G401.6 (cell line): ENCODE measurements at regions not wholly inside any gene's neighbourhood (a gene's known extent, or its start where the extent isn't known, plus 50 kb on each side); places are given as distances from the start of the nearest gene placed in this dataset.
"Not testable (repeated sequence)": the region's sequence is repeated elsewhere in the genome, so short reads cannot be mapped to it uniquely, and the experiment has no call there.

ENCODE experiments used
- FAIRE-seq: peaks from 2 replicates; lab custom pipeline; 2012; peaks lifted over from hg19 to GRCh38; lab: Jason Lieb, UNC

- FAIRE-seq: no peak
Measured at GRCh38 chr10:90276894-90277475, 575.6 kb downstream of the KIF20B start.

GRCh38 chr10:90286406-90286805 lies 571.4 kb downstream of the HTR7 start:
- no peak for FAIRE-seq

GRCh38 chr10:90286941-90287340 lies 570.9 kb downstream of the HTR7 start:
- FAIRE-seq: no peak

- FAIRE-seq: no peak
Measured at GRCh38 chr10:90288391-90288933, 569.4 kb downstream of the HTR7 start.

- no peak for FAIRE-seq
Measured at GRCh38 chr10:90289037-90289436, 568.8 kb downstream of the HTR7 start.

GRCh38 chr10:90293616-90294015 lies 564.2 kb downstream of the HTR7 start:
- no peak for FAIRE-seq

GRCh38 chr10:90294821-90295540 lies 562.9 kb downstream of the HTR7 start:
- not testable (repeated sequence) for FAIRE-seq

GRCh38 chr10:90302031-90302430 lies 555.8 kb downstream of the HTR7 start:
- not testable (repeated sequence) for FAIRE-seq

- no peak for FAIRE-seq
Measured at GRCh38 chr10:90302758-90303481, 554.9 kb downstream of the HTR7 start.

- no peak for FAIRE-seq
Measured at GRCh38 chr10:90304533-90304932, 553.3 kb downstream of the HTR7 start.

GRCh38 chr10:90306187-90306586 lies 551.7 kb downstream of the HTR7 start:
- FAIRE-seq: no peak

GRCh38 chr10:90308223-90308622 lies 549.6 kb downstream of the HTR7 start:
- no peak for FAIRE-seq

GRCh38 chr10:90313576-90314325 lies 544.1 kb downstream of the HTR7 start:
- FAIRE-seq: no peak

- FAIRE-seq: no peak
Measured at GRCh38 chr10:90314718-90315117, 543.1 kb downstream of the HTR7 start.

- FAIRE-seq: no peak
Measured at GRCh38 chr10:90317172-90317571, 540.7 kb downstream of the HTR7 start.

- FAIRE-seq: no peak
Measured at GRCh38 chr10:90318659-90319058, 539.2 kb downstream of the HTR7 start.

GRCh38 chr10:90319188-90319914 lies 538.5 kb downstream of the HTR7 start:
- no peak for FAIRE-seq

- FAIRE-seq: no peak
Measured at GRCh38 chr10:90321132-90321816, 536.6 kb downstream of the HTR7 start.

- FAIRE-seq: no peak
Measured at GRCh38 chr10:90326498-90327267, 531.2 kb downstream of the HTR7 start.

- FAIRE-seq: no peak
Measured at GRCh38 chr10:90327611-90328010, 530.2 kb downstream of the HTR7 start.
